ENCODE measurements at regions not wholly inside any gene's neighbourhood (a gene's known extent, or its start where the extent isn't known, plus 50 kb on each side); places are given as distances from the start of the nearest gene placed in this dataset.

- TF ChIP-seq ESRRA (IDR thresholded peaks at IDR 0.05; ENCODE audit: low read length) = no peak
- no peak for TF ChIP-seq MTA3 (IDR thresholded peaks at IDR 0.05; ENCODE audit: borderline replicate concordance, low read length)
- no peak for TF ChIP-seq ZNF384 (IDR thresholded peaks at IDR 0.05; ENCODE audit: borderline replicate concordance, low read depth, low read length)
- TF ChIP-seq SMARCA5 (IDR thresholded peaks at IDR 0.05) = no peak
- no peak for TF ChIP-seq SREBF1 (IDR thresholded peaks at IDR 0.05; ENCODE audit: low read length)
- no peak for TF ChIP-seq SPI1 (IDR thresholded peaks at IDR 0.05; ENCODE audit: borderline replicate concordance, insufficient read depth, low read depth, low read length)
- TF ChIP-seq YY1 (IDR thresholded peaks at IDR 0.05; ENCODE audit: low read depth, low read length) = no peak
- TF ChIP-seq PML (IDR thresholded peaks at IDR 0.05; ENCODE audit: low read length) = no peak
- TF ChIP-seq NR2C2 (IDR thresholded peaks at IDR 0.05; ENCODE audit: borderline replicate concordance, control insufficient read depth, insufficient read length, low read depth) = no peak
- TF ChIP-seq EZH2 (IDR thresholded peaks at IDR 0.05; ENCODE audit: borderline replicate concordance, control insufficient read depth, low read depth, low read length) = no peak
- no peak for TF ChIP-seq DPF2 (IDR thresholded peaks at IDR 0.05)
- TF ChIP-seq BRCA1 (IDR thresholded peaks at IDR 0.05; ENCODE audit: low read depth, low read length) = no peak
- no peak for TF ChIP-seq TAF1 (IDR thresholded peaks at IDR 0.05; ENCODE audit: borderline replicate concordance, low read depth, low read length)
- TF ChIP-seq KDM1A (IDR thresholded peaks at IDR 0.05; ENCODE audit: borderline replicate concordance) = no peak
- TF ChIP-seq NFXL1 (IDR thresholded peaks at IDR 0.05; ENCODE audit: borderline replicate concordance) = no peak
- TF ChIP-seq BMI1 (IDR thresholded peaks at IDR 0.05; ENCODE audit: borderline replicate concordance) = no peak
- TF ChIP-seq WRNIP1 (IDR thresholded peaks at IDR 0.05; ENCODE audit: borderline replicate concordance, low read depth, low read length) = no peak
- TF ChIP-seq NFYB (IDR thresholded peaks at IDR 0.05; ENCODE audit: insufficient read depth, low read depth, low read length) = no peak
- no peak for TF ChIP-seq ATF7 (IDR thresholded peaks at IDR 0.05; ENCODE audit: low read depth)
- H3K27ac ChIP-seq (ENCODE audit: control insufficient read depth, insufficient read depth) = no peak overlapping the region
- no peak overlapping the region for H3K4me3 ChIP-seq
- DNase-seq (ENCODE audit: low read depth, low spot score) (no peak), ATAC-seq (no peak), FAIRE-seq (no peak)
- no peak overlapping the region for H3K4me2 ChIP-seq (ENCODE audit: control insufficient read depth, insufficient read depth)
- intact Hi-C loops (cut with micrococcal nuclease; ENCODE audit: unreplicated experiment) = no loop called here
- ChIA-PET RAD21 (ENCODE audit: unreplicated experiment) (no interaction called here), POLR2A (interaction anchor here (0.6 kb wide), 1 partner anchor 99 kb away, joined by 3 read pairs; no protein-coding TSS in a partner anchor), SMC1A (ENCODE audit: uncharacterized antibody, unreplicated experiment) (no interaction called here), CTCF (interaction anchor here (1.4 kb wide), 1 partner anchor 14 kb away, joined by 4 read pairs; no protein-coding TSS in a partner anchor)
- H2AFZ ChIP-seq (ENCODE audit: control insufficient read depth, low read depth, low read length) = no peak overlapping the region
- no peaks in the 10 kb centered on the region for H3K27me3 ChIP-seq (replicated peaks in 1 of 2; ENCODE audit: control insufficient read depth in 2 of 2, insufficient read depth in 2 of 2, low read length in 1 of 2)
- H3K9ac ChIP-seq (ENCODE audit: control insufficient read depth, insufficient read depth, low read length) = no peak overlapping the region
- no peaks in the 10 kb centered on the region for H3K36me3 ChIP-seq (ENCODE audit: control insufficient read depth in 2 of 2, insufficient read depth in 2 of 2, low read length in 1 of 2)
- no peaks in the 10 kb centered on the region for H3K79me2 ChIP-seq (ENCODE audit: control insufficient read depth, insufficient read depth, low read length)
- in situ Hi-C loops (cut with MboI) = no loop called here
- H3K9me3 ChIP-seq (replicated peaks; ENCODE audit: control insufficient read depth, insufficient read depth, low read length) = no peaks in the 10 kb centered on the region
- H4K20me1 ChIP-seq (ENCODE audit: control insufficient read depth, insufficient read depth) = no peaks in the 10 kb centered on the region
- no peaks in the 10 kb centered on the region for H3K4me1 ChIP-seq (ENCODE audit: control insufficient read depth, insufficient read depth, low read length)
- BruUV-seq (replicated peaks) = no TSS peak
- WGBS (ENCODE audit: insufficient coverage, insufficient replicate concordance, low lambda C conversion rate, missing lambda C conversion rate) = 12% methylated on average over 7 of the region's 7 CpGs
These were observed 102.7 kb upstream of the PLEKHA5 start for GRCh38 chr12:19026614-19027488.

All from GM12878 (cell line).